Ovary (tissue), 7 donors: ENCODE measurements at regions not wholly inside any gene's neighbourhood (a gene's known extent, or its start where the extent isn't known, plus 50 kb on each side); places are given as distances from the start of the nearest gene placed in this dataset.

Experiments
- DNase-seq, 5 donors: peaks; one replicate each; pipeline ENCODE4 v3.0.0-alpha.2; 2019 to 2020
- H3K27ac ChIP-seq, 2 donors: fragments of 200-600 bp; one replicate each; pipeline versions ENCODE4 v1.5.1 to v1.8.0; 2019 to 2022
- H3K27me3 ChIP-seq: fragments of 200-600 bp; one replicate; pipeline ENCODE4 v1.8.0; 2022
- H3K36me3 ChIP-seq: fragments of 200-600 bp; sonication (generic); one replicate; pipeline ENCODE4 v1.5.1; 2019
- H3K4me1 ChIP-seq: one replicate; pipeline ENCODE4 v1.8.1; 2013; ENCODE audit warnings: mild to moderate bottlenecking, moderate library complexity; ENCODE audit not compliant: insufficient read depth
- H3K4me3 ChIP-seq: fragments of 200-600 bp; sonication (generic); one replicate; pipeline ENCODE4 v1.5.1; 2017
- H3K9me3 ChIP-seq, 2 donors: fragments of 200-600 bp in 1 of 2; sonication (generic) in 1 of 2; one replicate each; pipeline versions ENCODE4 v1.5.1 to v1.8.1; 2013 to 2019; ENCODE audit warnings: mild to moderate bottlenecking in 1 of 2, moderate library complexity in 1 of 2
- CTCF ChIP-seq, 3 donors: fragments of 450-650 bp in 2 of 3; fragments of 200-600 bp in 1 of 3; IDR thresholded peaks; one replicate each; pipeline versions ENCODE4 v1.5.1 to v1.8.0; 2016 to 2022; ENCODE audit warnings: antibody characterized with exemption in 3 of 3, mild to moderate bottlenecking in 1 of 3
- EP300 ChIP-seq: sonication (generic); formaldehyde crosslinking; IDR thresholded peaks from one replicate; pipeline ENCODE4 v1.6.1; 2017; ENCODE audit warnings: antibody characterized with exemption
- POLR2A ChIP-seq: fragments of 450-650 bp; IDR thresholded peaks from one replicate; pipeline ENCODE4 v1.6.1; 2017; ENCODE audit warnings: antibody characterized with exemption, mild to moderate bottlenecking, moderate library complexity
- WGBS, 3 donors: extraction: QIAGEN DNeasy Blood & Tissue Kit in 1 of 3; methylation state at CpG; one replicate each; pipeline versions ENCODE4 v1.1.5 to v1.1.7; 2013 to 2017; 5-methylcytosine and 5-hydroxymethylcytosine counted together
- intact Hi-C, 4 donors: fragments of 100-400 bp; cut with DNase I; formaldehyde crosslinking; loops; one replicate each; pipeline versions ENCODE4 v1.11.0 to v1.15.1; 2022 to 2023
- donor health status: DM: no; HTN: no; CAD: no; lungs with moderate emphysema.
- donor health status: DM: no; HTN: no; CAD: no.
- donor health status: Bipolar disorder and iron deficiency.
- donor health status: DM: no; HTN: no; CAD: no.
- donor health status: DM: yes; HTN: yes; CAD: no.

- no peaks in the 10 kb centered on the region for H3K27me3 ChIP-seq
- no peak for TF ChIP-seq CTCF (IDR thresholded peaks at IDR 0.05)
- no peak for TF ChIP-seq EP300
- no peak for TF ChIP-seq POLR2A
- H3K9me3 ChIP-seq: no peaks in the 10 kb centered on the region
- no peak for DNase-seq
- H3K4me3 ChIP-seq: no peak overlapping the region
- H3K4me1 ChIP-seq: peaks cover 4% of the 10 kb centered on the region
- intact Hi-C loops: no loop called here
- no peaks in the 10 kb centered on the region for H3K36me3 ChIP-seq
- no peak overlapping the region for H3K27ac ChIP-seq
These were observed 344.2 kb upstream of the E2F7 start for GRCh38 chr12:77409551-77409950.

- WGBS, 3 donors: 14 to 34% (median 19%) methylated on average over 1 of the region's 1 CpG
These were observed 342.6 kb upstream of the E2F7 start for GRCh38 chr12:77407931-77408330.

GRCh38 chr12:77406219-77406905 lies 341.0 kb upstream of the E2F7 start:
- Histone ChIP-seq H3K9me3 (no peaks in the 10 kb centered on the region), H3K27me3 (no peaks in the 10 kb centered on the region), H3K27ac (no peak overlapping the region), H3K36me3 (no peaks in the 10 kb centered on the region), H3K4me3 (no peak overlapping the region), H3K4me1 (peaks cover 4% of the 10 kb centered on the region)
- TF ChIP-seq EP300 (no peak), POLR2A (no peak), CTCF (IDR thresholded peaks at IDR 0.05) (no peak)
- WGBS, 3 donors: 69 to 77% (median 74%) methylated on average over 4 of the region's 4 CpGs
- intact Hi-C loops: no loop called here
- DNase-seq: no peak

More at GRCh38 chr12:77407931-77408330, 342.6 kb upstream of the E2F7 start:
- Histone ChIP-seq H3K9me3 (no peaks in the 10 kb centered on the region), H3K36me3 (no peaks in the 10 kb centered on the region), H3K27ac (no peak overlapping the region), H3K27me3 (no peaks in the 10 kb centered on the region), H3K4me3 (no peak overlapping the region), H3K4me1 (peaks cover 4% of the 10 kb centered on the region)
- intact Hi-C loops: no loop called here
- TF ChIP-seq CTCF (IDR thresholded peaks at IDR 0.05) (no peak), EP300 (no peak), POLR2A (no peak)
- DNase-seq: no peak

GRCh38 chr12:77402716-77403115 lies 337.3 kb upstream of the E2F7 start:
- no peak for DNase-seq
- Histone ChIP-seq H3K36me3 (no peaks in the 10 kb centered on the region), H3K4me3 (no peak overlapping the region), H3K4me1 (peaks cover 2% of the 10 kb centered on the region), H3K9me3 (no peaks in the 10 kb centered on the region), H3K27me3 (no peaks in the 10 kb centered on the region), H3K27ac (no peak overlapping the region)
- TF ChIP-seq EP300: no peak
- no peak for TF ChIP-seq POLR2A
- TF ChIP-seq CTCF (IDR thresholded peaks at IDR 0.05): no peak
- intact Hi-C loops: no loop called here
- WGBS, 3 donors: 4 to 20% (median 11%) methylated on average over 1 of the region's 1 CpG
